NCI-H82 treated with DMSO at 0.1 percent for 48 hours (cell line): ENCODE measurements at regions not wholly inside any gene's neighbourhood (a gene's known extent, or its start where the extent isn't known, plus 50 kb on each side); places are given as distances from the start of the nearest gene placed in this dataset.
A peak's percentile ranks its signal among the peaks of the same experiment; 100 is the strongest.

ENCODE experiments used
- DNase-seq: peaks from one replicate; lab custom pipeline; 2025; ENCODE audit not compliant: unreplicated experiment; lab: John Stamatoyannopoulos, UW

DNA sequence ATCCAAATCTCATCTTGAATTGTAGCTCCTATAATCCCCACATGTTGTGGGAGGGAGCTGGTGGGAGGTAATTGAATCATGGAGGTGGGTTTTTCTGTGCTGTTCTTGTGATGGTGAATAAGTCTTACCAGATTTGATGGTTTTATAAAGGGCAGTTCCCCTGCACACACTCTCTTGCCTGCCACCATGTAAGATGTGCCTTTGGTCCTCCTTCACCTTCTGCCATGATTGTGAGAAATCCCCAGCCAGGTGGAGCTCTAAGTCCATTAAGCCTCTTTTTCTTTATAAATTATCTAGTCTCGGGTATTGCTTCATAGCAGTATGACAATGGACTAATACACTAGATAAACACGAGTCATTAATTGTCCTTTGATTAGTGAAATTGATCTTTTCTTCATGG is 214.5 kb upstream of the CFAP20DC start:
- DNase-seq: no peak

DNA sequence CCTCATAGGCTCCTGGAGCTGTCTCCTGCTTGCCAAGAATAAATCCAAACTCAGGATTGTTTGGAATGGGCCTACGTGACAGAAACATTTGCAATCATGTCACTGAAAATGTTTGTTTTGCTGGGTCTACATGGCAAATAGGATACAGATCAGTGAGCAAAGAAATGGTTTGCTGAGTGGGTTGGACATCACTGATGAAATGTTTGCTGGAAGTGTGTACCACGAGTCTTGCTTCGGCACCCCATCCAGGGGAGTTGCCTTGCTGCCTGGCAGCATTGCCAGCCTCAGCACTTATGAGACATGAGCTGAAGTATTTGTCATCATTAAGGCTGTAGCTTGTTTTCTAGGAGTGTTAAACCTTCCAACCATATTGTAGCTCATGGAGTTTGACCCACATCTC is 213.3 kb upstream of the CFAP20DC start:
- DNase-seq: no peak

- no peak for DNase-seq
These were observed 212.3 kb upstream of the CFAP20DC start for GRCh38 chr3:59262076-59262498.

DNA sequence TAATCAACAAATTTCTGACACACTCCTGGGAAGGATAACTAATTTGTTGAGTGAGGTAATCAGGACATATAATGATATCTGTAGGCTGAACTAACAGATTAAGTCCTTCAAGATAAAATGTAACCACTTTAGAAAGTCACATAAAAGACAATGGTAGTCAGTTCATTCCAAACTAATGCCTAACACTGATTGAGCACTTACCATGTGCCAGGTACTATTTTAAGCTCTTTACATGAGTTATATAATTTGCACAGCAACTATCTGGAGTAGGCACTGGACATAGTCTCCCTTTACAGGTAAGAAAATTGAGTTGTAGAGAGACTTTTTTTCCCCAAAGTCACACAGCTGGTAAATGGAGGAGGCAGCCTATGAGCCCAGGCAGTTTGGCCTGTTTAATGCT is 211.2 kb upstream of the CFAP20DC start:
- DNase-seq: no peak

DNA sequence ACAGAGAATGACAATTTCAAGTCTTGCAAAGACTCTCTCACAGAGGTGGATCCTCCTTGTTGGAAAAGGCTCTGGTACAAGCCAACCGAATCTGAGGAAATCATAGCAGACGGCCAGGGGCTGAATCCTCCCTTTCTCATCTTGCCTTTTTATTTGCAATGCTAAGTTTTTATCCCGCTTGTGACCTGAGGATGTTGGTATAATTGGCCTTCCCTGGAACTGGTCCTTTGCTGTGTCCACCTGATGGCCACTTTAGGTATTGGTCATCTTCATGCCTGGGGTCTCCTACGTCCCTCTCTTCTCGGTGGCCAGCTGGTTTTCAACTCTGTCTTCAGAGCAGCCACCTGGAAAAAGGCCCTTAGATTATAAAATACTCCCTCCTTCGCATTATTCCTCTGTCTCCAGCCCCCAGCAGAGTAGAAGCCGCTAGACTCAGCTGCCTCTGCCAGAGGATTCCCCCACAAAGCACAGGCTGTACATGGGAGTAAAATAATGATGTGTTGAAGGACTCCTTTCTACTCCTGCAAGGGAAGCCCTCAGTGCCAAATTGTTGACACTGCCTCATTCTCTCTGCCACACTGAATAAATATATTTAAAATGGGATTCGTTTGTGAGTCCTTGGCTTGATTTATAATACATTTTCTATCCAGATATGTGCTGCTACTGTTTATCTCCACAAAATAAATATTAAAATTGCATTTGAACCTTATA is 208.9 kb upstream of the CFAP20DC start:
- DNase-seq: no peak

- DNase-seq: no peak
These were observed 207.7 kb upstream of the CFAP20DC start for GRCh38 chr3:59257506-59257905.

- no peak for DNase-seq
These were observed 206.4 kb upstream of the CFAP20DC start for GRCh38 chr3:59256230-59256629.

DNA sequence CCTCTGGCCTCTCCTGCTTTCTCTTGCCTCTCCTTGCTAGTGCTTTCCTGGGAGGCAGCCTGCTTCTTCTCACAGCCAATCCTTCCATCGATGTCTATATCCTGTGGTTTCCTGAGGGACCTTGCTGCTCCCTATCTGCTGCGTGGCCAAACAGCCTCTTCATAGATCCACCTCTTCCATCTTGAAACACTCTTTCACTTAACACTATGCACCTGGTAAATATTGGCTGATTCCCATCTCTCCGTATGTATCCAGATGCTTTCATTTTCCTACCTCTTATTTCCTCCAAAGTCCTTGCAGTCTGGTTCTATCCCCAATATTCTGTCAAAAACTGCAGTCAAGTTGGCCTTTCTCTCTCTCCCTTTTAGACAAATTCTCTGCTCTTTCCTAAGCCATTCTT is 205.2 kb upstream of the CFAP20DC start:
- DNase-seq: no peak

- no peak for DNase-seq
These were observed 204.6 kb upstream of the CFAP20DC start for GRCh38 chr3:59254433-59254832.

DNA sequence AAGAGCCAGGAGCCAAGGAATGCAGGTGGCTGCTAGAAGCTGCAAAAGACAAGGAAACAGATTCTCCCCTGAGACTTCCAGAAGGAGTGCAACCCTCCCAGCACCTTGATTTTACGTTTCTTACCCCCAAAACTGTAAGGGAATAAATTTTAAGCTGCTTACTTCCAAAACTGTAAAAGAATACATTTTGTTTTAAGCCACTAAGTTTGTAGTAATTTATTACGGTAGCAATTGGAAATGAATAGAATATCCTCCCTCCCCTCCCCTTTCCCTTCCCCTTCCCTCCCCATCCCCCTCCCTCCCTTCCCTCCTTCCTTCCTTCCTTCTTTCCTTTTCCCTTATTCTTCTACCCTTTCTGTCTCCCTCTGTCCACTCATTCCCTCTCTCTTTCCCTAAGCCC is 203.7 kb upstream of the CFAP20DC start:
- DNase-seq: no peak

DNA sequence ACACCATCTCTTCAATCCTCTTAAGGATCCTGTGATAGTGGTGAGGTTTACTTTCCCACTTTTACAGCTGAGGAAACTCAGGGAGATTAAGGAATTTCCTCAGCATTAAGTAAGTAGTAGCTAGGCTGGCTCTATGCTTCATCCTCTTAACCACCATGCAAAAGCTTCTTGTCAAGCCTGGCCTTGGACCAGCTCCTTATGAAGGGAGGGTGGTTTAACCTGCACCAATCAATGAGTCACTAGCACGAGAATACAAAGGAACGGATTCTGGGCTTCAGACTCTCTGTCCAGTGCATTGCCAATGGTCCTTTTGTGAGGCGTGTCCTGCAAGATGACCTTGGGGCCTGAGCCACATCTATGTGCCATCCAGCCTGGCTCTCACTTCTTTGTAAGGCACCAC is 202.0 kb upstream of the CFAP20DC start:
- DNase-seq: peak; percentile 48

DNA sequence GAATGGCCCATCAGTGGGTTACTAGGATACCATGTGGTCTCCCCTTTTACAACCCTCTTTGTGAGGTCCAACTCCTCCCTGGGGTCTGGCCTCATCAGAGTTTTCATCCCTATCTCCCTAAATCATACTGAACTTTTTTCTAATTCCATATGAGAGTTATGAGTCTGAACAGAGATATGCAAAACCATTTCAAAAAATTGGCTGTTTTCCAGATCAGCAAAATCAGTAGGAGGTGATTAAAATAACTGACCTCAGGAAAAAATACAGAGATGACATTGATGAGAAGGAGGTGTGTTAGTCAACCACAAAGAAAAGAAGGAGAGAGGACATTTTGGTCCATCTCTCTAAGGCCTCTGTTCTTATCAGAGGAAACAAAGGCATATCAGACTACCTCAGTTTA is 200.8 kb upstream of the CFAP20DC start:
- no peak for DNase-seq

DNA sequence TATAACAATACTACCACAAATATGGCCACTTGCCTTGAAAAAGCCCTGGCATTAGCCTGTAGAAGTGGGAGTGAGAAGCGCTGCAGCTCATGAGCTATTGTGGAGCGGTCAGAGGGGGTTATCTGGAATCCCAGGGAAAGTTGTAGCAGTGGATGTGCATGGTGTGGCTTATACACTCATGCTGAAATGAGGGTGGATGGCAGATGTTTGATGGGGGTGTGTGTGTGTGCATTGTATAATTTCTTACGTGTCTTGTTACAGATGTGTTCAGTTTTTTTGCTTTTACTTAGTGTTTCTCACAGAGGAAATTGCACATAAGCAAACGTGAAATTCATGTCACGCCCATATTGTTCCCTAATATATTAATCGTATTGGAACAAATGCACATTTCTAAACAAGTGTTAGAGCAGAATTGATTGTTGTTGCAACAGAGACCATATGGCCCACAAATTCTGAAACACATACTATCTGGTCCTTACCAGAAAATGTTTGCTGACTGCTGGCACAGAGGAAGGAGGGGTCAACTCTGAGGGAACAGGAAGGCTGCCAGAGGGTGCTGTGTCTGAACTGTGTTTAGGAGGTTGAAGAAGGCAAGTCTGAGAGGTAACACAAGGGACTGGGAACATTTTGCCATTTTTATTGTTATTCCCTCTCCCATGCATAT is 200.0 kb upstream of the CFAP20DC start:
- no peak for DNase-seq

- DNase-seq: no peak
These were observed 199.2 kb upstream of the CFAP20DC start for GRCh38 chr3:59249004-59249403.

DNA sequence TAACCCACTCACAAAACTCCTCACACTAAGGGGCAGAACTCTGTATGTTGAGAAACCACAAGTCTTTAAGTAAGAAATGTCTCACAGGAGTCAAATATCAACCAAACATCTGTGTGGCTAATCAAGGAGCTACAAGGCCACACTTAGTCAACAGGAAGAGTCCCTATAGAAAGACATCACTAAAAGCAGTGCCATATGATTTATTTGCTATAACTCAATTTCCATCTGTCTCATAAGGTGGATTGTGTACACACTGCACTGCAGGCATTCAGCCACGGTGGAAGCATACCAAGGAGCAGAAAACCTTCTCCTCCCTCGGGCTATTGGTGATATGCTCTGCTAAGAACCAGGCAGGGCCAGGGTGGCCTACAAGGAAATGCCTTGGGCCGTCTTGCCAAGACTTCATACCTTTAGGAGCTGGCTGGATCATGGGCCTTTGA is 197.6 kb upstream of the CFAP20DC start:
- no peak for DNase-seq

- no peak for DNase-seq
These were observed 197.0 kb upstream of the CFAP20DC start for GRCh38 chr3:59246719-59247401.

- DNase-seq: no peak
These were observed 196.2 kb upstream of the CFAP20DC start for GRCh38 chr3:59245859-59246501.

DNA sequence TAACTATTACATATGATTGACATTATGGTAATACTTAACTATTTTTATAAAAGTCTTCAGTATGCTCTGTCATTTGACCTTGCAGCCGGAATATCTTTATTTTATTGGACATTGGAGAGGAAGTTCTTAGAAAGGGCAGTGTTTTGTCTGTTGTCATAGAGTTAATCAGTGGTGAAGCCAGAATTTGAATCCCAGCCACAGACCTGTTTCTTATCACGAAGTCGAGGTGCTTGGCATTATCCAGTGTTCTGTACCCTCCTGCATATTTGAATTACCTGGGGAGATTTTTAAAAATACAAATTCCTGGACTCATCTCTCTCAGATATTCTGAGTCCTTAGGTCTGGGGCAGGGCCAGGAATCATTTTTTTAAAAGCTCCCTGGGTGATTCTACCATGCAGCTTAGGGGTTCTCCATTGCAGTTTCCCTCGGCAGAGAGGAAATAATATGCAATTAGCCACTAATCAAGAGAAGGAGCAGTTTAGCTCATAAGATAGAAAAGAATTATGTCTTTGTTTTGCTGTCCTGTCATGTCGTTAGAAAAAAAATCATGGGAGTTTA is 195.6 kb upstream of the CFAP20DC start:
- no peak for DNase-seq

DNA sequence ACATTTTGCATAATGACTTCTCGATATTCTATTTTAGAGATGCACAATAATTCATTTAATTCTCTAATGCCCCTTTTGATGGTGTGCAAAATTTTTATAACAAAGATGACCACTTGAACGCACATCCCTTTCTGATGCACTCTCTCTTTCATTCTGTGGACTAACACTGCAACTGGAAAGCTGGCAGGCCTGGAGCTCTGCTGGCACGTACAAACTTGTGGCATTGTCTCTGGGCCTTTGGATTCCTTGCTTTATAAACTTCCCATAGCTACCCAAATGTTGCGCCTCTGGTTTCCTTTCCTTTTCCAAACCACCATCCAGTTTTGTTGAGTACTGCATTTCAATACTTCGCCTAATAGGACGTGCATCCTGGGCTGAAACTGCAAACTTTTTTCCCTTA is 194.5 kb upstream of the CFAP20DC start:
- no peak for DNase-seq

GRCh38 chr3:59243476-59243875 is 193.7 kb upstream of the CFAP20DC start:
- no peak for DNase-seq

GRCh38 chr3:59240666-59241255 is 190.9 kb upstream of the CFAP20DC start:
- DNase-seq: no peak
